AG09309 (cell line): ENCODE measurements at regions not wholly inside any gene's neighbourhood (a gene's known extent, or its start where the extent isn't known, plus 50 kb on each side); places are given as distances from the start of the nearest gene placed in this dataset.

Experiments used
- DNase-seq: peaks from one replicate; pipeline ENCODE4 v3.0.0-alpha.2; 2010; ENCODE audit warnings: low read depth
- H3K4me3 ChIP-seq: 2 replicates; pipeline ENCODE4 v1.5.1; 2011; ENCODE audit warnings: mild to moderate bottlenecking, low read depth, low read length, moderate library complexity; ENCODE audit not compliant: control insufficient read depth
- CTCF ChIP-seq: IDR thresholded peaks from 2 replicates; pipeline ENCODE4 v1.5.1; 2011; ENCODE audit warnings: mild to moderate bottlenecking, low read depth, low read length, inconsistent platforms; ENCODE audit not compliant: insufficient read depth, control insufficient read depth; ENCODE audit errors: missing control alignments

GRCh38 chr6:49027644-49028043 is 435.4 kb downstream of the MMUT start:
- no peak for TF ChIP-seq CTCF
- no peak for DNase-seq
- no peak overlapping the region for H3K4me3 ChIP-seq

- H3K4me3 ChIP-seq: no peak overlapping the region
- no peak for TF ChIP-seq CTCF
- no peak for DNase-seq
These were observed 437.5 kb downstream of the MMUT start for GRCh38 chr6:49025273-49026240.

GRCh38 chr6:49004801-49005200 is 458.3 kb downstream of the MMUT start:
- DNase-seq: no peak
- no peak overlapping the region for H3K4me3 ChIP-seq
- no peak for TF ChIP-seq CTCF

GRCh38 chr6:49003348-49003747 is 459.7 kb downstream of the MMUT start:
- DNase-seq: no peak
- H3K4me3 ChIP-seq: no peak overlapping the region

GRCh38 chr6:49001856-49002541 is 461.1 kb downstream of the MMUT start:
- H3K4me3 ChIP-seq: no peak overlapping the region
- no peak for DNase-seq
- no peak for TF ChIP-seq CTCF

More at GRCh38 chr6:49003348-49003747, 459.7 kb downstream of the MMUT start:
- no peak for TF ChIP-seq CTCF

- no peak overlapping the region for H3K4me3 ChIP-seq
- DNase-seq: no peak
- no peak for TF ChIP-seq CTCF
These were observed 464.5 kb downstream of the MMUT start for GRCh38 chr6:48998574-48998973.
